GM21619 (cell line): ENCODE measurements at regions not wholly inside any gene's neighbourhood (a gene's known extent, or its start where the extent isn't known, plus 50 kb on each side); places are given as distances from the start of the nearest gene placed in this dataset.
"Not testable (repeated sequence)": the region's sequence is repeated elsewhere in the genome, so short reads cannot be mapped to it uniquely, and the experiment has no call there.

Experiments used
- ATAC-seq: cut with Tn5 transposase; IDR thresholded peaks from one replicate; pipeline ENCODE4 v1.9.1; 2021; ENCODE audit not compliant: unreplicated experiment

DNA sequence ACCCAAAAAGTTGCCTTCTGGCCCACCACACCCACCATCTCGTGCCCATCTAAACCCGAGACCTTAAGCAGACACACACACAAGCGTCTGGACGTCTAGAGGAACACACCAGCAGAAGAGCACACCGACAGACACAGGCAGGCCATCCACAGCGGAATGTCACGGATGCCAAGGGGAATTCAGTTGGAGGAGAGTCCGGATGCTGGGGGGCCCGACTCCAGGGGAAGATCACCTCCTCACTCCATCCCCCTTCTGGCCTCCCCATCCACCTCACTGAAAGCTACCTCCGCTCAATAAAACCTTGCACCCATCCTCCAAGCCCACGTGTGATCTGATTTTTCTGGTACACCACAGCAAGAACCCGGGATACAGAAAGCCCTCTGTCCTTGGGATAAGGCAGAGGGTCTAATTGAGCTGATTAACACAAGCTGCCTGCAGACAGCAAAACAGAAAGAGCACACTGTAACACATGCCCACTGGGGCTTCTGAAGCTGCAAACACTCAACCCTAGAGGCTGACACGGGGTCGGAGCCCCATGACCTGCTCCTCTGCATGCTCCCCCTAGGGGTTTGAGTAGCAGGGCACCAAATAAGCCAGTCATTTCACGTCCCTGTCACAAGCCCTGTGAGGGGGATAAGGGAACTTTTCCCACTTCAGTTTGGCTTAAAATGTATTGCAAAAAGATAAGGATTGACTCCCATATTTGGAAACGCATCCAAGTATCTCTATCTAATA is 339.6 kb upstream of the PCDH10 start:
- no peak for ATAC-seq

- ATAC-seq, result not testable (repeated sequence)
Measured at GRCh38 chr4:132813061-132813460, 336.0 kb upstream of the PCDH10 start.

DNA sequence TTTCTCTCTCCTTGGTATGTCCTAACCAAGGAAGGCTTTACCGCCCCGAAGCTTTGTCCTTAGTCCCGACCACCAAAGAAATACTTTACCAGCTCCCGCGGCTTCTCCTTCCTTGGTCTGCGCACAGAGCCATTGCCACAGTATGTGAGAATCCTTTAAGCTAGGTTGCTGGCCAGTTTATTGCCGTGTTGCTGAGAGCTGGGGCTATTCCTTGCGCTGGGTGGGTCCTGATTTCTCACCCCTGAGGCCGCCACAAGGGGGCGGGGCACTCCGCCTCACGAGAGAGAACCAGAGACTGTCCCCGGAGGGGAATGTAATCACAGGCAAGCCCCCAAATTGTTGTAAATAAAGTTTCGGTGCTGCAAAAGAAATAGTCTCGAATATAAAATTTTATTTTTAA is 331.0 kb upstream of the PCDH10 start:
- ATAC-seq, result no peak

DNA sequence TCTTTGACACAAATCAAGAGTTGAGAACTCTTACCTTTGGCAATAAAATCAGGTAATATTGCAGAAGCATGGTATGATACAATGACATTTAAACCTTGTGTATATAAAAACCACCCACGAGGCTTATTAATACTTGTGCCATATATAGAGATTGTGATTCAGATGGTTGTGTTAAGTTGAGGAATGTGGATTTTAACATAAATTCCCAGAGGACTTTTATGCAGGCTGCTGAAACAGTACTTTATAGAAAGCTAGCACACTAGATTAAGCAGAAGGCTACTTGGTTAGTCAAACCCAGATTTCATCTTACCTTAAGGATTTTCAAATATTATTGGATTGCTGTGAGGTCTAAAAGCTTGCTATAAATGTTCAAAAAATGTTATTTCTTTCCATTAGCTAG is 325.7 kb upstream of the PCDH10 start:
- ATAC-seq, result no peak

GRCh38 chr4:132824761-132825160 is 324.3 kb upstream of the PCDH10 start:
- no peak for ATAC-seq

DNA sequence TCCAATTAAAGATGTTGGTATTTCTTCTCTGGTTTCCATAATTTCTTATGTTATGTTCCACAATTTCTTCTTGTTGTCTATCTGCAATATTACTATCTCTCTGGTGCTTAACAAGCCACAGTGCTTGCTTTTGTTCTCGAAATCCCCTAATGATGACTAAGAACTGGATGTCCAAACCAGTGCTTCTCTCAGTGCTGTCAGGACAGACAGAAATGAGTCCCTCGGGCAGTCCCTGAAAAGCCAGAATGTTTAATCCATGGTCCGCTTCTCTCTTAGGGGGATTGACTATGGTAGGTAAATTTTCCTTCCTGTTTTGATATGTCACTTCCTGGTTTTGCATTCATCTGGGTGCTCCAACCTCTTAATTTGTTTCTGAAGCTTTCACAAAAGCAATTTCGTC is 321.6 kb upstream of the PCDH10 start:
- no peak for ATAC-seq

DNA sequence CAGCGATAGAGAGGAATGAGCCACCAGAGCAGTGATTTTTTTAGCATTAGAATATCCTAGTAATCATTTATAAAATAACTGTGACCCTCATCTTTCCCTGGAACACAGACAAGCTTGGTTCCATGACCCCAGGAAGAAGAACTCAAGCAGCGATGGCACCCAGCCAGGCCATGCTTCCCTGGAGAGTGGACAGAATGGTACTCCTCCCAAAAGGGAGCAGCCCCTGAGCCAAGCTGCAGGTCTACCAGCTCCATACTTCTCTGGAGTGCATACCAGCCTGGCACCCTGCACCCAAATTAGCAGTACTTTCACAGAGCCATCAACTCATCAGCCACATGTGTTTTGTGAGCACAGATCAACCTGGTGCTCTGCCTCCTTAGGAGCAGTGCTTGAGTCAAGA is 310.9 kb upstream of the PCDH10 start:
- ATAC-seq, result no peak

DNA sequence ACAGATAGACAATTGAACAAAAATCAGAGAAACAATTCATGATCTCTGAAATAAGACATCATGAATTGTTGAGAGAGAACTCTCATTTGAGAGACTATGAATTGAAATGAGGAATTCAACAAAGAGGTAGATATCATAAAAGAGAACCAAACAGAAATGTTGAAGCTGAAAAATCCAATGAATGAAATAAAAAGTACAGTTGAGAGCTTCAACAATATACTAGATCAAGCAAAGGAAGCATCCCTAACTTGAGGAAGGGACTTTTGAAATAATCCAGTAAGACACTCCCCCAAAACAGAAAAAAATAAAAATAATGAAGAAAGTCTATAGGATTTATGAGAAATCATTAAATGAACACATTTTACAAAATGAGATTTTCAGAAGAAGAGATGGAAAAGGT is 310.0 kb upstream of the PCDH10 start:
- ATAC-seq, result no peak

DNA sequence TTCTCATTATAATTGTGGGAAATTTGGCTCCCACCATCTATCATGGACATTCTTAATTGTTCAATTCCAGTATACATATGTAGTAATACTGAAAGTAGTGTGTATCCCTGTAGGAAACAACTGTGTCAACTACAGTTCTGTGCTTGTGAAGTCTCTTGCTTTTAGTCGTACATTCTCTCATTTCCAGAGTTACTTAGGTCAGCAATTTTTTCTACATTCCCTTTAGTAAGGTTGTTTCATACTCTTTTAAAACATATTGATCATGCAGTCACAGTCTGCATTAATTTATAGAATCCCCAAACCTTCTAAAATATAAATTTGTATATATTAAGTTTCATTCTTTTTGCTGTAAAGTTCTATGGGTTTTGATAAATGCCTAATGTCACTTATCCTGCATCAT is 289.2 kb upstream of the PCDH10 start:
- no peak for ATAC-seq

GRCh38 chr4:132860976-132861375 is 288.1 kb upstream of the PCDH10 start:
- no peak for ATAC-seq

DNA sequence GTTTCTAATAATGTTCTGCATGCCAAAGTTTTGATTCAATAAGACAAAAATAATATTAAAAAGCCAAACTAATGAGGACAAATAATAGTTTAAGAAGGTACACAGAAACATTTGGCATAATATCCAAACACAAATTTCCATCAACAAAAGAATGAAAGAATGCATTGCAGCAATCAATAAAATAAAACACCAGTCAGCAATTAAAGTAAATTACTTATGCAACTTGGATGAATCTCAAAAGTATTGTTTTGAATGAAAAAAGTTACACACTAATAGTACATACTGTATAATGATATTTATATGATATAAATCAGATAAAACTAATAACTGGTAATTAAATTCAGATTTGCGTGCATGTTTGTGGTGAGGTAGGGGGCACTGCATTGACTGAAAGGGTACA is 285.5 kb upstream of the PCDH10 start:
- ATAC-seq, result no peak

GRCh38 chr4:132865458-132865857 is 283.6 kb upstream of the PCDH10 start:
- no peak for ATAC-seq

DNA sequence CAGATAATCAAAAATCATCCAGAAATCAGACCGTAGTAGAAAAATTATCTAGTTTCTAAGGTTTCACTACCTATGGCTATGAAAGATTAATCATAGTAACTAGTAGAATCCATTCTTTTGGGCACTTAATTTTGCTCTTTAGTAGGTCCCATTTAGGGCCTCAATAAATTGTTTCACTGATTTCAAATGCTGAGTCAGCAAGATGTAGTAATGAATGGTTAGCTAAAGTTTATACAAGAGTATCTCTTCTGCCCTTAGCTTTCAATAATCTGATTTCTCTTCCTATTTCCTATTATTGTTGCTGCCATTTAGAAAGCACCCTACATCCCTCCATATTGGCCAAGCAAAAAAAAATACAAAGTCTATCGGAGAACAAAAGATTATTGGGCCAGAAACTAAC is 283.2 kb upstream of the PCDH10 start:
- no peak for ATAC-seq

GRCh38 chr4:132866616-132867015 is 282.5 kb upstream of the PCDH10 start:
- no peak for ATAC-seq

- no peak for ATAC-seq
Measured at GRCh38 chr4:132893787-132894186, 255.3 kb upstream of the PCDH10 start.

DNA sequence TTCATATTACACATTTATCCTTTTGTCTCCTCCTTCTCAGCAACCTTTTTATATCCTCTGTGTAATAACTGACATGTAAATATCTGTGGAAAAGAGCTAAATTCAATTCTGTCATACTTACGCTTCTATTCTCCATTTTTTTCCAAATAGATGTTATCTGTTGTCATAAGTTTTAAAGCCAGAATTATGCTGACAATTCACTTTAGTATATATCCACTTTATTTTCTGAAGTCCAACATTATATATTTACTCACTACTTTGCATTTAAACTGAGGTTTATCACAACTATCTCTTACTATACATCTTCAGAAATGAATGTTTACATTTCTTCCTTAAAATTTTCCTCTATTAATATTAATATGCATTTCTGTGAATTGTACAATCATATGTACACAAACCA is 247.9 kb upstream of the PCDH10 start:
- ATAC-seq, result no peak

DNA sequence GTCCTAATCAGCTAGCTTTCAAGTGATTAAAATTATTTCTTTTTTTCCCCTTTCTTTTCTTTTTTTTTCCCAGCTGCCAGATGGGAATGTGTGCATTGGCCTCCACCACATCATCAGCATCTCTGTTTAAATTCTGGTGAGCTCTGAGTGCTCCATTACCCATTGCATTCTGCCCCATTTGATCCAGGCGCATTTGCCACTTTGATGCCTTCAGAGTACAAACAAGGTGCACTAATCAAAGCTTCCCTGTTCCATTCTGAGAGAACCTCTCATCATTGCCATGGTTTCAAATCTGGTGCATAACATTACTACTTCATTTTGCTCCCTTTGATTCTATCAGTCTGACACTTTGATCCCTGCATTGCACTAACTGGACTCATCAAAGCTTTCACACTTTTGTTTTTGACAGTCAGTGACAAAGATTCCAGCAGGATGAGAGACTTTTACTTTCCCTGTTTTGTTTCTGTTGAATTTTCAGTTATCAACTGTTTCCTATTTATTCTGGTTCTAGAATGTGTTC is 238.8 kb upstream of the PCDH10 start:
- ATAC-seq, result no peak

DNA sequence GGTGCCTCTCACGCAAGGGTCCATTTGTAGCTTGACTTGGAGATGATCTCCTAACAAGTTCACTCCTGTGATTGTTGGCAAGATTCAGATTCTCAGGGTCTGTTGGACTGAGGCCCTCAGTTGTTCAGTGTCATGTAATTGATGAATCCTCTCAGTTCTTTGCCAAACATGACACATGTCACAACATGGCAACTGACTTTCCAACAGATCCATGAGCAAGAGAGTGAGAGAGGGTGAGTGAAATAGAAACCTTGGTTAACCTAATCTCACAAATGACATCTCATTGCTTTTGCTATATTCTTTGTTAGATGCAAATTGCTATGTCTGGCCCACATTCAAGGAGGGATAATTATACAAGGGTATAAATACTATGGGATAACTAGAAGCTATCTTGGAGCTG is 231.0 kb upstream of the PCDH10 start:
- ATAC-seq, result no peak

- no peak for ATAC-seq
Measured at GRCh38 chr4:132923516-132923915, 225.6 kb upstream of the PCDH10 start.

GRCh38 chr4:132934911-132935310 is 214.2 kb upstream of the PCDH10 start:
- no peak for ATAC-seq

DNA sequence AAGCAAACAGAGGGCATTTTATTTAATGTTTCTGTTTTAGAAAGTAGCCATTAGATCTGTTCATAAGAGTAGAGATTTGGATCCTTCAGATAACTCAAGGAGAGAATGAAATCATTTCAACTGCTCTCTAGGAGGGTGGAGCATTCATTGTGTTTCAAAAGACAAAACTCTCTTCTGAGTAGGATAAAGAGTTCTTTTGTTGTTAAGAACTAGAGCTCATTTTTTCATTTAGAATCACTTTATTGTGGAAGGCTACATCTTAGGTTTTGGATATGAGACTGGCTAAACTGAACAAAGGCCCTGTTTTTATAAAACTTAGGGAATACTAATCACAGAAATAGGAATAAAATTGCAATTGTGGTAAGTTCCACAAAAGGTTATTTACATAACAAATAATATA is 193.9 kb upstream of the PCDH10 start:
- ATAC-seq, result no peak

DNA sequence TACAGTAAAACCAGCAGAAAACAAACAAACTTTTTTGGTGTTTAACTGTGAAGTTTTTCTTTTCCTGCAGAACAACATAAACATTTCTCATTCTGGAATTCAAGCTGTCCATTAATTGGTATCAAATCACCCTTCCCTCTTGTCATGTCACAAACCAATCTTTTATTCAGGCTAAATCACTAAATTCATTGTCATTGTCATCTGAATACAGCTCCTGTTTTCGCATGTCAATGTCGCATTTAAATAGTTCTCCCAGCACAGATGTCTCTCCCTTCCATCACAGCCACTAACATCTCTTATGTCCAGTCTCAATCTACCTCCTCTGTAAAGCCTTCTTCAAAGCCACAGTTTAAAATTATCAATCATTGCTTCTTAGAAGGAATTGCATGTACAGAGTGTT is 192.1 kb upstream of the PCDH10 start:
- no peak for ATAC-seq
